SK-N-SH (cell line): ENCODE measurements at regions not wholly inside any gene's neighbourhood (a gene's known extent, or its start where the extent isn't known, plus 50 kb on each side); places are given as distances from the start of the nearest gene placed in this dataset.

ENCODE experiments used
- CTCF ChIA-PET: fragments of 300-600, 350-600 bp; formaldehyde crosslinking; extraction: SDS; loops from one replicate; lab custom pipeline; 2021; lab: Yijun Ruan, JAX
- POLR2A ChIA-PET: fragments of 350-600 bp; sonication (Branson Sonifier 250); formaldehyde crosslinking; extraction: SDS; loops from one replicate; lab custom pipeline; 2020; ENCODE audit warnings: antibody characterized with exemption, inconsistent platforms; lab: Yijun Ruan, JAX
- DNase-seq: peaks from one replicate; pipeline ENCODE4 v3.0.0; 2012
- H2AFZ ChIP-seq: fragments of 200-600 bp; sonication (generic); 2 replicates; pipeline ENCODE4 v1.8.1; 2016; ENCODE audit warnings: antibody characterized with exemption, mild to moderate bottlenecking, low read depth
- H3F3A ChIP-seq: fragments of 200-600 bp; sonication (generic); replicated peaks from 2 replicates; pipeline ENCODE3; 2016; ENCODE audit warnings: antibody characterized with exemption, mild to moderate bottlenecking; ENCODE audit not compliant: insufficient read depth
- H3K27ac ChIP-seq, 2 experiments: fragments of 200-500 bp in 1 of 2; fragments of 200-600 bp in 1 of 2; sonication (Bioruptor generic) in 1 of 2; sonication (generic), shearing (Covaris generic) in 1 of 2; 2 replicates each; pipeline versions ENCODE4 v1.5.1 to v1.6.1; 2014 to 2016; ENCODE audit warnings: low read depth in 2 of 2, inconsistent platforms in 1 of 2, low read length in 1 of 2, mild to moderate bottlenecking in 1 of 2, mixed read lengths in 1 of 2
- H3K27me3 ChIP-seq: fragments of 200-600 bp; sonication (generic), shearing (Covaris generic); 2 replicates; pipeline ENCODE4 v1.6.1; 2016; ENCODE audit warnings: mixed run types; ENCODE audit not compliant: insufficient read depth
- H3K36me3 ChIP-seq, 2 experiments: fragments of 200-500 bp in 1 of 2; fragments of 200-600 bp in 1 of 2; sonication (Bioruptor generic) in 1 of 2; sonication (generic) in 1 of 2; replicated peaks in 1 of 2; 2 replicates each; pipeline versions ENCODE3 to v1.5.1; 2014 to 2016; ENCODE audit warnings: low read length in 1 of 2, mild to moderate bottlenecking in 1 of 2; ENCODE audit not compliant: insufficient read depth in 2 of 2, control insufficient read depth in 1 of 2
- H3K4me1 ChIP-seq, 2 experiments: fragments of 200-500 bp in 1 of 2; fragments of 200-600 bp in 1 of 2; sonication (Bioruptor generic) in 1 of 2; sonication (generic), shearing (Covaris generic) in 1 of 2; 2 replicates each; pipeline versions ENCODE4 v1.5.1 to v1.6.1; 2014 to 2016; ENCODE audit warnings: low read depth in 1 of 2, low read length in 1 of 2, mixed run types in 1 of 2; ENCODE audit not compliant: insufficient read depth in 2 of 2, control insufficient read depth in 1 of 2
- H3K4me2 ChIP-seq: fragments of 200-600 bp; sonication (generic), shearing (Covaris generic); 2 replicates; pipeline ENCODE4 v1.6.1; 2017; ENCODE audit warnings: mixed run types
- H3K4me3 ChIP-seq, 2 experiments: fragments of 200-500 bp in 1 of 2; fragments of 200-600 bp in 1 of 2; sonication (Bioruptor generic) in 1 of 2; sonication (generic), shearing (Covaris generic) in 1 of 2; 2 replicates each; pipeline versions ENCODE4 v1.5.1 to v1.8.1; 2014 to 2016; ENCODE audit warnings: low read depth in 2 of 2, inconsistent platforms in 1 of 2, low read length in 1 of 2, mild to moderate bottlenecking in 1 of 2, mixed read lengths in 1 of 2, moderate library complexity in 1 of 2
- H3K79me2 ChIP-seq: fragments of 200-600 bp; sonication (generic); 2 replicates; pipeline ENCODE4 v1.8.1; 2017; ENCODE audit warnings: mild to moderate bottlenecking; ENCODE audit not compliant: insufficient read depth
- H3K9ac ChIP-seq: fragments of 200-600 bp; sonication (generic); 2 replicates; pipeline ENCODE4 v1.6.1; 2017; ENCODE audit warnings: mixed run types
- H3K9me2 ChIP-seq: fragments of 200-600 bp; sonication (generic); 2 replicates; pipeline ENCODE4 v1.6.1; 2017; ENCODE audit warnings: mixed run types
- H3K9me3 ChIP-seq: fragments of 200-600 bp; sonication (generic); 2 replicates; pipeline ENCODE4 v1.6.1; 2017; ENCODE audit warnings: mixed run types, mild to moderate bottlenecking, moderate library complexity
- H4K20me1 ChIP-seq: fragments of 200-600 bp; sonication (generic); 2 replicates; pipeline ENCODE4 v1.6.1; 2017; ENCODE audit warnings: mild to moderate bottlenecking, mixed run types; ENCODE audit not compliant: insufficient read depth
- CHD2 ChIP-seq: fragments of 150-350 bp; IDR thresholded peaks from 2 replicates; pipeline ENCODE4 v1.6.1; 2018; ENCODE audit warnings: low read length; ENCODE audit not compliant: partially characterized antibody
- CTCF ChIP-seq: fragments of 200-600 bp; sonication (generic); IDR thresholded peaks from 2 replicates; pipeline ENCODE4 v1.6.1; 2017; ENCODE audit warnings: antibody characterized with exemption, mild to moderate bottlenecking, moderate library complexity
- ELF1 ChIP-seq: IDR thresholded peaks from 2 replicates; pipeline ENCODE4 v1.4.0; 2012
- EZH2phosphoT487 ChIP-seq: fragments of 200-600 bp; sonication (generic); IDR thresholded peaks from 2 replicates; pipeline ENCODE4 v1.6.1; 2017; ENCODE audit warnings: low read depth, mixed run types, mild to moderate bottlenecking, antibody characterized with exemption, moderate library complexity, borderline replicate concordance
- FOSL2 ChIP-seq: IDR thresholded peaks from 2 replicates; pipeline ENCODE4 v1.4.0; 2012; ENCODE audit warnings: low read depth, mild to moderate bottlenecking, moderate library complexity, borderline replicate concordance
- FOXM1 ChIP-seq: IDR thresholded peaks from 2 replicates; pipeline ENCODE4 v1.4.0; 2012; ENCODE audit warnings: low read depth, mild to moderate bottlenecking
- GABPA ChIP-seq: IDR thresholded peaks from 2 replicates; pipeline ENCODE4 v1.4.0; 2012; ENCODE audit warnings: low read depth, mild to moderate bottlenecking
- IRF3 ChIP-seq: fragments of 150-350 bp; IDR thresholded peaks from 2 replicates; pipeline ENCODE4 v1.6.1; 2016; ENCODE audit warnings: mild to moderate bottlenecking, low read depth, low read length
- MAX ChIP-seq: IDR thresholded peaks from 2 replicates; pipeline ENCODE4 v1.4.0; 2012; ENCODE audit warnings: low read depth
- MEF2A ChIP-seq: IDR thresholded peaks from 2 replicates; pipeline ENCODE4 v1.4.0; 2012; ENCODE audit warnings: low read depth, borderline replicate concordance
- MXI1 ChIP-seq: IDR thresholded peaks from 2 replicates; pipeline ENCODE4 v1.6.1; 2012; ENCODE audit warnings: mild to moderate bottlenecking, low read depth, low read length, improper control_type of control experiment
- NRF1 ChIP-seq: IDR thresholded peaks from 2 replicates; pipeline ENCODE4 v1.6.1; 2012; ENCODE audit warnings: low read depth, mild to moderate bottlenecking, low read length
- PBX3 ChIP-seq: IDR thresholded peaks from 2 replicates; pipeline ENCODE4; 2012
- RAD21 ChIP-seq: IDR thresholded peaks from 2 replicates; pipeline ENCODE4 v1.6.1; 2012; ENCODE audit warnings: mild to moderate bottlenecking, low read length
- TAF1 ChIP-seq: IDR thresholded peaks from 2 replicates; pipeline ENCODE4 v1.6.1; 2012; ENCODE audit warnings: low read depth, mild to moderate bottlenecking, low read length, moderate library complexity, borderline replicate concordance
- USF1 ChIP-seq: IDR thresholded peaks from 2 replicates; pipeline ENCODE4 v1.4.0; 2012; ENCODE audit warnings: low read depth, borderline replicate concordance
- USF2 ChIP-seq: fragments of 150-350 bp; IDR thresholded peaks from 2 replicates; pipeline ENCODE4 v1.6.1; 2017; ENCODE audit warnings: antibody characterized with exemption, low read length, low read depth, borderline replicate concordance
- ZBTB33 ChIP-seq: IDR thresholded peaks from 2 replicates; pipeline ENCODE4 v1.4.0; 2012; ENCODE audit warnings: low read depth, borderline replicate concordance
- WGBS: methylation state at CpG from one replicate; pipeline ENCODE4 v1.1.6; 2017; ENCODE audit warnings: low lambda C conversion rate; 5-methylcytosine and 5-hydroxymethylcytosine counted together

GRCh38 chr20:50358971-50359370 is 151.2 kb upstream of the PTPN1 start:
- ChIA-PET POLR2A (no interaction called here), CTCF (no interaction called here)
- peaks cover 0 to 2% of the 10 kb centered on the region in 2 experiments; a peak in 1 of 4 replicates for H3K4me1 ChIP-seq
- H4K20me1 ChIP-seq: no peaks in the 10 kb centered on the region
- no peaks in the 10 kb centered on the region for H3K9me3 ChIP-seq
- DNase-seq: no peak
- no peaks in the 10 kb centered on the region for H3F3A ChIP-seq
- no peak overlapping the region for H3K27ac ChIP-seq
- no peak overlapping the region for H2AFZ ChIP-seq
- no peaks in the 10 kb centered on the region for H3K9me2 ChIP-seq
- no peaks in the 10 kb centered on the region for H3K36me3 ChIP-seq
- H3K79me2 ChIP-seq: no peaks in the 10 kb centered on the region
- TF ChIP-seq USF1 (no peak), IRF3 (no peak), FOXM1 (no peak), ELF1 (no peak), MAX (no peak), TAF1 (no peak), NRF1 (no peak), ZBTB33 (no peak), RAD21 (no peak), CHD2 (no peak), GABPA (no peak), EZH2phosphoT487 (no peak), CTCF (no peak), MEF2A (no peak), MXI1 (no peak), PBX3 (no peak), USF2 (no peak), FOSL2 (no peak)
- H3K4me2 ChIP-seq: no peak overlapping the region
- H3K9ac ChIP-seq: no peak overlapping the region
- no peak overlapping the region for H3K4me3 ChIP-seq
- H3K27me3 ChIP-seq: no peaks in the 10 kb centered on the region
- WGBS: 95% methylated on average over 10 of the region's 13 CpGs
